ENCODE measurements at regions not wholly inside any gene's neighbourhood (a gene's known extent, or its start where the extent isn't known, plus 50 kb on each side); places are given as distances from the start of the nearest gene placed in this dataset.
"Not testable (repeated sequence)": the region's sequence is repeated elsewhere in the genome, so short reads cannot be mapped to it uniquely, and the experiment has no call there.

GRCh38 chr12:3424796-3425195, 66.2 kb upstream of the PRMT8 start:
- DNase-seq = not testable (repeated sequence)

- DNase-seq = no peak
Observed at GRCh38 chr12:3427956-3428355, 63.0 kb upstream of the PRMT8 start.

- DNase-seq = no peak
Observed at GRCh38 chr12:3428631-3429030, 62.4 kb upstream of the PRMT8 start.

- not testable (repeated sequence) for DNase-seq
Observed at GRCh38 chr12:3429523-3429922, 61.5 kb upstream of the PRMT8 start.

GRCh38 chr12:3431686-3432085, 59.3 kb upstream of the PRMT8 start:
- DNase-seq = no peak

GRCh38 chr12:3432176-3432742, 58.7 kb upstream of the PRMT8 start:
- peak; percentile 67 for DNase-seq

GRCh38 chr12:3432868-3433267, 58.1 kb upstream of the PRMT8 start:
- no peak for DNase-seq

- DNase-seq = peak; percentile 44
Observed at GRCh38 chr12:3436461-3437065, 54.4 kb upstream of the PRMT8 start.

- peak; percentile 50 for DNase-seq
Observed at GRCh38 chr12:3437986-3438385, 53.0 kb upstream of the PRMT8 start.

- peak; percentile 53 for DNase-seq
Observed at GRCh38 chr12:3438401-3438800, 52.6 kb upstream of the PRMT8 start.
